ENCODE measurements at regions not wholly inside any gene's neighbourhood (a gene's known extent, or its start where the extent isn't known, plus 50 kb on each side); places are given as distances from the start of the nearest gene placed in this dataset.
A peak's percentile ranks its signal among the peaks of the same experiment; 100 is the strongest.

DNA sequence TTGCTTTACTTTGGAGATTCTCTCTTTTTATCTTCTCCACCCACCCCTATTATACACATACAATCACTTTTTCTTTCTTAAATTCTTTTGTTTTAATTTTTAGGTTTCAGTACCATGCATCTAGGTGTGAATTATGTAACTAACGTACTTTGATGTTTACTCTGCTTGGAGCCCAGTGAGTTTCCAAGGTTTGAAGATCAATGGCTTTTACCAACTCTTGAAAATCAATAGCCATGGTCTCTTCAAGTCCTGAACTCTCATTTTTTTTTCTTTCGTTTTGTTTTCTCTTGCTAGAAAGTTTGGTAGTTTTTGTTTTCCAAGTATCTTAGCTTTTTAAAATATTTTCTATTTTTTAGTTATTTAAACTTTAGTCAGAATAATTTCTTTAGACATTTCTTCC, 417.2 kb downstream of the ZBBX start:
- no peaks in the 10 kb centered on the region for H3K9me3 Mint-ChIP-seq
- H3K4me3 Mint-ChIP-seq = no peak overlapping the region
- no peak overlapping the region for H3K27ac Mint-ChIP-seq
- H3K4me1 Mint-ChIP-seq = no peaks in the 10 kb centered on the region
- no peak for TF ChIP-seq CTCF (IDR thresholded peaks at IDR 0.05; ENCODE audit: unreplicated experiment in 3 of 3)
- no peaks in the 10 kb centered on the region for H3K27me3 Mint-ChIP-seq (ENCODE audit: low read depth)
- no peaks in the 10 kb centered on the region for H3K36me3 Mint-ChIP-seq (ENCODE audit: low read depth)

DNA sequence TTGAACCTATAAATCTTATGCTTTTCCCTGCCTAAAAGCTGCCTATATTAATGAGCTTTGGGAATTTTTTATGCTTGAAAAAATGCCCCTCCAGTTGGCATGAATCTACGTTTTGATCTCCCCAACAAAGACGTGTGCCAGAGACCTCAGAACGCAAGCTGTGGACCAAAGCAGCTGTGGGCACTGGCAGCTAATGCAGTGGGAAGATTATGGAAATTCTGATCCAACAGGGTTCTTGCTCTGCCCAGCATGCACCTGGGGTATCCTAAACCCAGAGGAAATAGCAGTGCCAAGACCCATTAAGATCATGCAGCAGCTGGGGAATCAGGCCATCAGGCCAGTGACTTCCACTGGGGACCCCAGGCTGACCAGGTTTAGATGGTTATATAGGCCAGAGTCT, 423.0 kb downstream of the ZBBX start:
- Mint-ChIP-seq H3K4me1 (no peaks in the 10 kb centered on the region), H3K9me3 (peaks cover 11% of the 10 kb centered on the region), H3K4me3 (no peak overlapping the region), H3K36me3 (ENCODE audit: low read depth) (no peaks in the 10 kb centered on the region), H3K27me3 (ENCODE audit: low read depth) (no peaks in the 10 kb centered on the region), H3K27ac (no peak overlapping the region)
- no peak for TF ChIP-seq CTCF (IDR thresholded peaks at IDR 0.05; ENCODE audit: unreplicated experiment in 3 of 3)

GRCh38 chr3:166955201-166955939, 424.7 kb downstream of the ZBBX start:
- Mint-ChIP-seq H3K9me3 (peaks cover 18% of the 10 kb centered on the region), H3K27ac (no peak overlapping the region), H3K36me3 (ENCODE audit: low read depth) (no peaks in the 10 kb centered on the region), H3K4me1 (no peaks in the 10 kb centered on the region), H3K4me3 (no peak overlapping the region), H3K27me3 (ENCODE audit: low read depth) (no peaks in the 10 kb centered on the region)
- no peak for TF ChIP-seq CTCF (IDR thresholded peaks at IDR 0.05; ENCODE audit: unreplicated experiment in 3 of 3)

- H3K9me3 Mint-ChIP-seq = no peaks in the 10 kb centered on the region
Measured at GRCh38 chr3:166934879-166935278, 445.2 kb downstream of the ZBBX start.

DNA sequence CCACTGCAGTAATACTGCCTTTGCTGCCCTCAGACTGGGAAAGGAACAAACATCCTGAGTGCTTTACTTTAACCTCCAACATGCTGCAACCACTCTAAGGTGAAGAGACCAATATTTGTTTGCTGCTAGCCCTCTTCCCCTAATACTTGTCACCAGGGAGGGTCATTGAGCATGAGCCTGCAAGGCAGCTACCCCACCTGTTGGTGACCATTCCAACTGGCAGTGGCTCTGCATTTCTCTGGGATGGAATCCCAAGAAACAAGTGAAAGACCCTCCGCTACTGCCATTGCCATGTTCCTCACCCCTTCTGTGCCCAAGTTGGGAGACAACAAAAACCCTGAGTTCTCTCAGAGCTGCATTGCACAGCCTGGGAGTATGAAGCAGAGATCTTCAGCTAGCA, 462.7 kb downstream of the ZBBX start:
- H3K4me1 Mint-ChIP-seq = no peaks in the 10 kb centered on the region
- H3K27ac Mint-ChIP-seq = no peak overlapping the region
- H3K9me3 Mint-ChIP-seq = peaks cover 56% of the 10 kb centered on the region
- no peaks in the 10 kb centered on the region for H3K27me3 Mint-ChIP-seq (ENCODE audit: low read depth)
- no peaks in the 10 kb centered on the region for H3K36me3 Mint-ChIP-seq (ENCODE audit: low read depth)
- H3K4me3 Mint-ChIP-seq = no peak overlapping the region
- no peak for TF ChIP-seq CTCF (IDR thresholded peaks at IDR 0.05; ENCODE audit: unreplicated experiment in 3 of 3)

More at GRCh38 chr3:166934879-166935278, 445.2 kb downstream of the ZBBX start:
- no peak for TF ChIP-seq CTCF (IDR thresholded peaks at IDR 0.05; ENCODE audit: unreplicated experiment in 3 of 3)
- Mint-ChIP-seq H3K36me3 (ENCODE audit: low read depth) (no peaks in the 10 kb centered on the region), H3K4me3 (no peak overlapping the region), H3K4me1 (no peaks in the 10 kb centered on the region), H3K27me3 (ENCODE audit: low read depth) (no peaks in the 10 kb centered on the region), H3K27ac (no peak overlapping the region)

- TF ChIP-seq CTCF (IDR thresholded peaks at IDR 0.05; ENCODE audit: unreplicated experiment in 3 of 3) = peak in 2 of 3 experiments; percentile 36 to 37
Measured at GRCh38 chr3:166902374-166902773, 477.7 kb downstream of the ZBBX start.

More at GRCh38 chr3:166902374-166902773, 477.7 kb downstream of the ZBBX start:
- Mint-ChIP-seq H3K36me3 (ENCODE audit: low read depth) (no peaks in the 10 kb centered on the region), H3K27me3 (ENCODE audit: low read depth) (no peaks in the 10 kb centered on the region), H3K9me3 (peaks cover 12% of the 10 kb centered on the region), H3K4me1 (no peaks in the 10 kb centered on the region), H3K4me3 (no peak overlapping the region), H3K27ac (no peak overlapping the region)

Data from nephron (organoid).